Neuron (in vitro differentiated cells): ENCODE measurements at regions not wholly inside any gene's neighbourhood (a gene's known extent, or its start where the extent isn't known, plus 50 kb on each side); places are given as distances from the start of the nearest gene placed in this dataset.

Experiments
- H2AFZ ChIP-seq: one replicate; pipeline ENCODE4 v1.6.1; 2013; ENCODE audit warnings: low read depth, mild to moderate bottlenecking, inconsistent platforms, low read length, moderate library complexity
- H3K27me3 ChIP-seq: one replicate; pipeline ENCODE4 v1.6.1; 2013; ENCODE audit warnings: low read length; ENCODE audit not compliant: insufficient read depth
- H3K36me3 ChIP-seq: one replicate; pipeline ENCODE4 v1.6.1; 2013; ENCODE audit warnings: low read length; ENCODE audit not compliant: insufficient read depth
- H3K4me1 ChIP-seq: one replicate; pipeline ENCODE4 v1.6.1; 2013; ENCODE audit warnings: low read length; ENCODE audit not compliant: insufficient read depth
- H3K4me3 ChIP-seq: 2 replicates; pipeline ENCODE4 v1.5.1; 2013; ENCODE audit warnings: mild to moderate bottlenecking, low read length, moderate library complexity
- H3K9me3 ChIP-seq: one replicate; pipeline ENCODE4 v1.6.1; 2013; ENCODE audit warnings: low read length

DNA sequence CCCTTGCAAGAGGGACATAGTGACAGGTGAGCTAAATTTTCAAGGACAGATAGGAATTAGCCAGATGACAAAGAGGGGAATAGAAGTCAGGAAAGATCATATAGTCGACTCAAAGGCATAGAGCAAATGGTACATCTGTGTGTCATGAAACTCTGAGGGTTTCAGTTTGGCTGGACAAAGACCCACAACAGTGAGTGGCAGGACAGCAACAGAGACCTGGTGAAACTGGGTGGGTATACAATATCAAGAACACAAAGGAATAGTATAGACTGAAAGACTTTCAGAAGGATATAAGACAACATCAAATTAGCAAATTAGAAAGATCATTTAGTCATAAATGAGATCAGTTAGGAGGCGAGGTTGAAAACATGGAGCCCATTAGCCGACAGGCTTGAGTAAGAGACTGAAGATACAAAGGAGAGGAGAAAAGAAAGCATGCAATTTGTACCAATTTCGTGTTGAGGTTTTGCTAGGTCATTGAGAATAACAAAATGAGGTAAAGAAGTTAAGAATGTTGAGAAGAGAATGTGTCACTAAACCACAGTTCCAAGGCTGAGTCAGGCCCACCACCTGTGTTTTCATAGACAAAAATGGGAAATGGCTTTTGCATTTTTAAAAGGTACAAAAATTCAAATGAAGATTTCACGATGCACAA, 213.8 kb downstream of the HHIPL2 start:
- H3K4me3 ChIP-seq = no peak overlapping the region
- H3K9me3 ChIP-seq = no peaks in the 10 kb centered on the region
- H3K4me1 ChIP-seq = no peaks in the 10 kb centered on the region
- no peaks in the 10 kb centered on the region for H3K36me3 ChIP-seq
- H3K27me3 ChIP-seq = no peaks in the 10 kb centered on the region
- no peak overlapping the region for H2AFZ ChIP-seq

DNA sequence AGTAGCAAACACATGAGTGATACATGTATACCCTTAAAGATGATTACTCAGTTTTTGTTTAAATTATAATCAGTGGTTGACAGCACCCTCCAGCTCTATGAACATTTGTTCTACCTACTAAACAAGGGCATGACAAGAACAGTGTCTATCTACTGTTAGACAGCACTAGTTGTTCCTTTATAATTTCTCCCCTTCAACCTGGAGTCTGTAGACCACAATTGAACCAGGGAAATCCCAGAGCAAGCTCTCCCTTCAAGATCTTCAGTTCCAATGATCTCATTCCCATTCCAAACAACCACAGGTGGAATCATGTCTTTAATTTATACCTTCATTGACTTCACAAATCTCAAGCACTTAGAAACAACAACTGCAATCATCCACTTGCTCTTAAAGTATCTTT, 216.1 kb downstream of the HHIPL2 start:
- Histone ChIP-seq H2AFZ (no peak overlapping the region), H3K27me3 (no peaks in the 10 kb centered on the region), H3K9me3 (no peaks in the 10 kb centered on the region), H3K36me3 (no peaks in the 10 kb centered on the region), H3K4me3 (no peak overlapping the region), H3K4me1 (no peaks in the 10 kb centered on the region)

GRCh38 chr1:222331340-222331739, 216.6 kb downstream of the HHIPL2 start:
- no peaks in the 10 kb centered on the region for H3K36me3 ChIP-seq
- no peaks in the 10 kb centered on the region for H3K27me3 ChIP-seq
- H3K9me3 ChIP-seq = no peaks in the 10 kb centered on the region
- no peak overlapping the region for H2AFZ ChIP-seq
- H3K4me3 ChIP-seq = no peak overlapping the region
- no peaks in the 10 kb centered on the region for H3K4me1 ChIP-seq

GRCh38 chr1:222329493-222330045, 218.3 kb downstream of the HHIPL2 start:
- H2AFZ ChIP-seq = no peak overlapping the region
- H3K4me3 ChIP-seq = no peak overlapping the region
- no peaks in the 10 kb centered on the region for H3K27me3 ChIP-seq
- no peaks in the 10 kb centered on the region for H3K9me3 ChIP-seq
- H3K36me3 ChIP-seq = no peaks in the 10 kb centered on the region
- no peaks in the 10 kb centered on the region for H3K4me1 ChIP-seq

DNA sequence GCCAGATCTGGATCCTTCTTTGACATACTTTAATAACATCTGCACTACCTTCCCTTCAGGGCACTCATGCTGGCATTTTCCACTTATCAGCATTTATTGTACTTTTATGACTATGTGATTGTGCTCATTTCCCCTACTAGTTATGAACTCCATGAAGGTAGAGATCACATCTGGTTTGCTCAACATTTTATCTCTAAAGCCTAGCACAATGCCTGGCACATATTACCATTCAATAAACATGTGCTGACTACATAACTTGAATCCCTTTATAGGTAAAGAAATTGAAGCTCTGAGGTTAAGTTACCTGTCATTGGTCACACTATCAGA, 221.2 kb downstream of the HHIPL2 start:
- H3K9me3 ChIP-seq = no peaks in the 10 kb centered on the region
- no peaks in the 10 kb centered on the region for H3K27me3 ChIP-seq
- H3K4me1 ChIP-seq = no peaks in the 10 kb centered on the region
- H3K36me3 ChIP-seq = no peaks in the 10 kb centered on the region
- no peak overlapping the region for H2AFZ ChIP-seq
- H3K4me3 ChIP-seq = no peak overlapping the region

- no peak overlapping the region for H2AFZ ChIP-seq
- H3K4me3 ChIP-seq = no peak overlapping the region
Measured at GRCh38 chr1:222326006-222326709, 221.7 kb downstream of the HHIPL2 start.

DNA sequence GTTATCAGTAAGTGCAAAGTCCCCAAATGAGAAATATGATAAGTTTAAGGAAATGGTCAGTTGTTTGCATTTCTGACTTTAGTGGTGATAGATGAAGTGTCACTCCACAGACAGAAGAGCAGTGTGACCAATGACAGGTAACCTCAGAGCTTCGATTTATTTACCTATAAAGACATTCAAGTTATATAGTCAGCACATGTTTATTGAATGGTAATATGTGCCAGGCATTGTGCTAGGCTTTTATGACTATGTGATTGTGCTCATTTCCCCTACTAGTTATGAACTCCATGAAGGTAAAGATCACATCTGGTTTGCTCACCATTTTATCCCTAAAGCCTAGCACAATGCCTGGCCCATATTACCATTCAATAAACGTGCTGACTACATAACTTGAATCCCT, 222.4 kb downstream of the HHIPL2 start:
- Histone ChIP-seq H3K4me1 (no peaks in the 10 kb centered on the region), H2AFZ (no peak overlapping the region), H3K4me3 (no peak overlapping the region), H3K9me3 (no peaks in the 10 kb centered on the region), H3K27me3 (no peaks in the 10 kb centered on the region), H3K36me3 (no peaks in the 10 kb centered on the region)

More at GRCh38 chr1:222326006-222326709, 221.7 kb downstream of the HHIPL2 start:
- Histone ChIP-seq H3K9me3 (no peaks in the 10 kb centered on the region), H3K27me3 (no peaks in the 10 kb centered on the region), H3K36me3 (no peaks in the 10 kb centered on the region), H3K4me1 (no peaks in the 10 kb centered on the region)

GRCh38 chr1:222314839-222315238, 233.1 kb downstream of the HHIPL2 start:
- Histone ChIP-seq H3K4me1 (no peaks in the 10 kb centered on the region), H3K36me3 (no peaks in the 10 kb centered on the region), H3K27me3 (no peaks in the 10 kb centered on the region), H3K4me3 (no peak overlapping the region), H3K9me3 (no peaks in the 10 kb centered on the region), H2AFZ (no peak overlapping the region)

DNA sequence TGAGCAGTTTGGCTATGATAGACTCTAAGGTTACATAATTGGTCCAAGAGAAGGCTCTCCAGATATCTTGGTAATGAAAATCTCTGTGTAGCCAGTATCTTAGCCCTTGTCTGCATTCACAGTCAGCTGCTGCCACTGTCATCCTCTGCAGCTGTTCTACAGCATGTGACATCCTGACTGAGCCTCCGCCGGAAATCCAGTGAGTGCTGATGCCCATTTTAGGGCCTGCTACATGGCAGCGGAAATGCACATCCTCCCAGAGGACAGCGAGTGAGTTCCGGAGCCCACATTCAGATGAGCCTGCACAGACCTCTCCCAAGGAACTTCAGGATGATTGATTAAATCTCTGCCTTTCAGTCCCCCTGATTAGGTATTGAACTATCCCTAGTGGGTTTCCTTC, 237.1 kb downstream of the HHIPL2 start:
- H3K27me3 ChIP-seq = no peaks in the 10 kb centered on the region
- no peaks in the 10 kb centered on the region for H3K9me3 ChIP-seq
- H3K36me3 ChIP-seq = no peaks in the 10 kb centered on the region
- no peak overlapping the region for H3K4me3 ChIP-seq
- H2AFZ ChIP-seq = no peak overlapping the region
- no peaks in the 10 kb centered on the region for H3K4me1 ChIP-seq

- no peak overlapping the region for H3K4me3 ChIP-seq
- no peaks in the 10 kb centered on the region for H3K4me1 ChIP-seq
- no peaks in the 10 kb centered on the region for H3K36me3 ChIP-seq
- no peaks in the 10 kb centered on the region for H3K27me3 ChIP-seq
- H2AFZ ChIP-seq = no peak overlapping the region
- H3K9me3 ChIP-seq = no peaks in the 10 kb centered on the region
Measured at GRCh38 chr1:222307621-222308020, 240.3 kb downstream of the HHIPL2 start.

- no peaks in the 10 kb centered on the region for H3K27me3 ChIP-seq
- no peak overlapping the region for H2AFZ ChIP-seq
- H3K4me1 ChIP-seq = no peaks in the 10 kb centered on the region
- no peaks in the 10 kb centered on the region for H3K9me3 ChIP-seq
- H3K36me3 ChIP-seq = no peaks in the 10 kb centered on the region
- H3K4me3 ChIP-seq = no peak overlapping the region
Measured at GRCh38 chr1:222306512-222306911, 241.4 kb downstream of the HHIPL2 start.

- Histone ChIP-seq H3K36me3 (no peaks in the 10 kb centered on the region), H3K27me3 (no peaks in the 10 kb centered on the region), H3K4me3 (no peak overlapping the region), H3K9me3 (no peaks in the 10 kb centered on the region), H2AFZ (no peak overlapping the region), H3K4me1 (no peaks in the 10 kb centered on the region)
Measured at GRCh38 chr1:222306011-222306410, 241.9 kb downstream of the HHIPL2 start.

DNA sequence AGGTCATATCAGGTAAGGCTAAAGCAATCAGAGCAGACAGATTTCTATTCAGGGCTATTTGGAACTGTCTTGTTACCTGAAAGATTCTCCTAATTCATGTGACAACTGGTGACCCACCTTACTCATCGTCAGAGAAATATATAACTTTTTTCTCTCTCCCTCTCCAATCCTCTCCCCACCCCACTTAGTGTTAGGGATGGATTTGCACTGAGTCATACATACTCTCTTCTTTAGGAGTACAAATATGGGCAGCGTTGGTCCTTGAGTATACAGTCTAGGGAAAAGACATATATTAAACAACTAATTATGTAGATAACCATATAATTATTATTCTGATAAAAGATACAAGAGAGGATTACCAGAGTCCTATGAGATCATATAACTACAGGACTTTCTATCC, 246.3 kb downstream of the HHIPL2 start:
- Histone ChIP-seq H3K36me3 (no peaks in the 10 kb centered on the region), H3K4me3 (no peak overlapping the region), H3K4me1 (no peaks in the 10 kb centered on the region), H2AFZ (no peak overlapping the region), H3K27me3 (no peaks in the 10 kb centered on the region), H3K9me3 (no peaks in the 10 kb centered on the region)
